ENCODE measurements at regions not wholly inside any gene's neighbourhood (a gene's known extent, or its start where the extent isn't known, plus 50 kb on each side); places are given as distances from the start of the nearest gene placed in this dataset.

- TF ChIP-seq EZH2phosphoT487 (IDR thresholded peaks at IDR 0.05; ENCODE audit: borderline replicate concordance, low read depth, low read length) (no peak), CTCF (conservative IDR thresholded peaks at IDR 0.05; ENCODE audit: low read length) (no peak)
- no peak overlapping the region for H3K4me2 ChIP-seq (ENCODE audit: low read length)
- no peaks in the 10 kb centered on the region for H3K9me3 ChIP-seq (ENCODE audit: low read length)
- no peak overlapping the region for H2AFZ ChIP-seq (ENCODE audit: low read length)
- no peaks in the 10 kb centered on the region for H3K9me2 ChIP-seq (ENCODE audit: insufficient read depth, low read length)
- no peak overlapping the region for H3K4me3 ChIP-seq (ENCODE audit: low read depth, low read length, poor library complexity, severe bottlenecking)
- ChIA-PET POLR2A (interaction anchor here (0.7 kb wide), 1 partner anchor 531 kb away, joined by 3 read pairs; no protein-coding TSS in a partner anchor), CTCF (ENCODE audit: unreplicated experiment) (no interaction called here)
- DNase-seq (ENCODE audit: low spot score) = no peak
- H3K27ac ChIP-seq (ENCODE audit: low read depth, low read length, poor library complexity, severe bottlenecking) = no peak overlapping the region
- no peaks in the 10 kb centered on the region for H3K36me3 ChIP-seq (ENCODE audit: insufficient read depth, low read length)
- H4K20me1 ChIP-seq (ENCODE audit: insufficient read depth, low read length) = no peaks in the 10 kb centered on the region
- BruUV-seq (replicated peaks) = no TSS peak
- H3K4me1 ChIP-seq (ENCODE audit: insufficient read depth, low read length, poor library complexity, severe bottlenecking) = no peaks in the 10 kb centered on the region
- intact Hi-C loops (cut with micrococcal nuclease; ENCODE audit: unreplicated experiment) = no loop called here
- no peaks in the 10 kb centered on the region for H3K79me2 ChIP-seq (ENCODE audit: insufficient read depth, low read depth, low read length)
Measured at GRCh38 chr2:167450364-167450763, 562.1 kb downstream of the XIRP2 start.

- H3K79me2 ChIP-seq (ENCODE audit: insufficient read depth, low read depth, low read length) = no peaks in the 10 kb centered on the region
- no peak overlapping the region for H2AFZ ChIP-seq (ENCODE audit: low read length)
- intact Hi-C loops (cut with micrococcal nuclease; ENCODE audit: unreplicated experiment) = no loop called here
- H4K20me1 ChIP-seq (ENCODE audit: insufficient read depth, low read length) = no peaks in the 10 kb centered on the region
- H3K9me2 ChIP-seq (ENCODE audit: insufficient read depth, low read length) = no peaks in the 10 kb centered on the region
- ChIA-PET CTCF (ENCODE audit: unreplicated experiment) (no interaction called here), POLR2A (interaction anchor here (0.7 kb wide), 1 partner anchor 238 kb away, joined by 6 read pairs; no protein-coding TSS in a partner anchor)
- no peaks in the 10 kb centered on the region for H3K4me1 ChIP-seq (ENCODE audit: insufficient read depth, low read length, poor library complexity, severe bottlenecking)
- TF ChIP-seq CTCF (conservative IDR thresholded peaks at IDR 0.05; ENCODE audit: low read length) = no peak
- TF ChIP-seq EZH2phosphoT487 (IDR thresholded peaks at IDR 0.05; ENCODE audit: borderline replicate concordance, low read depth, low read length) = no peak
- no peaks in the 10 kb centered on the region for H3K36me3 ChIP-seq (ENCODE audit: insufficient read depth, low read length)
- no TSS peak for BruUV-seq (replicated peaks)
- H3K27ac ChIP-seq (ENCODE audit: low read depth, low read length, poor library complexity, severe bottlenecking) = no peak overlapping the region
- H3K4me2 ChIP-seq (ENCODE audit: low read length) = no peak overlapping the region
- DNase-seq (ENCODE audit: low spot score) = no peak
- H3K9me3 ChIP-seq (ENCODE audit: low read length) = no peaks in the 10 kb centered on the region
- no peak overlapping the region for H3K4me3 ChIP-seq (ENCODE audit: low read depth, low read length, poor library complexity, severe bottlenecking)
Measured at GRCh38 chr2:167440382-167440781, 552.1 kb downstream of the XIRP2 start.

GRCh38 chr2:167438206-167438605 is 549.9 kb downstream of the XIRP2 start:
- Histone ChIP-seq H3K9me2 (ENCODE audit: insufficient read depth, low read length) (no peaks in the 10 kb centered on the region), H3K27ac (ENCODE audit: low read depth, low read length, poor library complexity, severe bottlenecking) (no peak overlapping the region), H3K4me2 (ENCODE audit: low read length) (no peak overlapping the region), H3K4me3 (ENCODE audit: low read depth, low read length, poor library complexity, severe bottlenecking) (no peak overlapping the region), H3K4me1 (ENCODE audit: insufficient read depth, low read length, poor library complexity, severe bottlenecking) (no peaks in the 10 kb centered on the region), H3K9me3 (ENCODE audit: low read length) (no peaks in the 10 kb centered on the region), H3K79me2 (ENCODE audit: insufficient read depth, low read depth, low read length) (no peaks in the 10 kb centered on the region), H4K20me1 (ENCODE audit: insufficient read depth, low read length) (no peaks in the 10 kb centered on the region), H3K36me3 (ENCODE audit: insufficient read depth, low read length) (no peaks in the 10 kb centered on the region), H2AFZ (ENCODE audit: low read length) (no peak overlapping the region)
- BruUV-seq (replicated peaks) = no TSS peak
- intact Hi-C loops (cut with micrococcal nuclease; ENCODE audit: unreplicated experiment) = no loop called here
- TF ChIP-seq EZH2phosphoT487 (IDR thresholded peaks at IDR 0.05; ENCODE audit: borderline replicate concordance, low read depth, low read length) (no peak), CTCF (conservative IDR thresholded peaks at IDR 0.05; ENCODE audit: low read length) (no peak)
- ChIA-PET CTCF (ENCODE audit: unreplicated experiment) (no interaction called here), POLR2A (no interaction called here)
- DNase-seq (ENCODE audit: low spot score) = no peak
